Daoy (cell line): ENCODE measurements at regions not wholly inside any gene's neighbourhood (a gene's known extent, or its start where the extent isn't known, plus 50 kb on each side); places are given as distances from the start of the nearest gene placed in this dataset.
"Not testable (repeated sequence)": the region's sequence is repeated elsewhere in the genome, so short reads cannot be mapped to it uniquely, and the experiment has no call there.

Experiments used
- DNase-seq: peaks from one replicate; pipeline ENCODE4 v3.0.0-alpha.2; 2015; ENCODE audit warnings: low read depth

GRCh38 chr1:96544831-96545221 lies 176.8 kb upstream of the PTBP2 start:
- DNase-seq: no peak

GRCh38 chr1:96545935-96546656 lies 175.5 kb upstream of the PTBP2 start:
- no peak for DNase-seq

- no peak for DNase-seq
Measured at GRCh38 chr1:96550061-96550460, 171.5 kb upstream of the PTBP2 start.

- DNase-seq: no peak
Measured at GRCh38 chr1:96552451-96552850, 169.1 kb upstream of the PTBP2 start.

GRCh38 chr1:96553811-96554210 lies 167.8 kb upstream of the PTBP2 start:
- no peak for DNase-seq

GRCh38 chr1:96554364-96554763 lies 167.2 kb upstream of the PTBP2 start:
- DNase-seq: no peak

- DNase-seq: no peak
Measured at GRCh38 chr1:96557336-96557735, 164.2 kb upstream of the PTBP2 start.

- DNase-seq: no peak
Measured at GRCh38 chr1:96558635-96559034, 162.9 kb upstream of the PTBP2 start.

GRCh38 chr1:96559181-96559580 lies 162.4 kb upstream of the PTBP2 start:
- no peak for DNase-seq

- peak; percentile 88 for DNase-seq
Measured at GRCh38 chr1:96559707-96560596, 161.6 kb upstream of the PTBP2 start.

- no peak for DNase-seq
Measured at GRCh38 chr1:96562094-96562493, 159.5 kb upstream of the PTBP2 start.

- DNase-seq: not testable (repeated sequence)
Measured at GRCh38 chr1:96564401-96564800, 157.2 kb upstream of the PTBP2 start.

GRCh38 chr1:96565546-96565945 lies 156.0 kb upstream of the PTBP2 start:
- DNase-seq: no peak

- no peak for DNase-seq
Measured at GRCh38 chr1:96568639-96569038, 152.9 kb upstream of the PTBP2 start.

- DNase-seq: no peak
Measured at GRCh38 chr1:96569288-96569687, 152.3 kb upstream of the PTBP2 start.

GRCh38 chr1:96579636-96580035 lies 141.9 kb upstream of the PTBP2 start:
- DNase-seq: peak; percentile 19

GRCh38 chr1:96580920-96581319 lies 140.7 kb upstream of the PTBP2 start:
- no peak for DNase-seq

GRCh38 chr1:96581772-96582171 lies 139.8 kb upstream of the PTBP2 start:
- no peak for DNase-seq

- no peak for DNase-seq
Measured at GRCh38 chr1:96583903-96584302, 137.7 kb upstream of the PTBP2 start.

- DNase-seq: no peak
Measured at GRCh38 chr1:96587222-96587621, 134.4 kb upstream of the PTBP2 start.

GRCh38 chr1:96588416-96588995 lies 133.1 kb upstream of the PTBP2 start:
- DNase-seq: no peak

GRCh38 chr1:96595530-96595929 lies 126.1 kb upstream of the PTBP2 start:
- not testable (repeated sequence) for DNase-seq
